ENCODE measurements at regions not wholly inside any gene's neighbourhood (a gene's known extent, or its start where the extent isn't known, plus 50 kb on each side); places are given as distances from the start of the nearest gene placed in this dataset.

- TF ChIP-seq SIN3A (IDR thresholded peaks at IDR 0.05; ENCODE audit: borderline replicate concordance, insufficient read depth, low read length) (no peak), FOXP2 (optimal IDR thresholded peaks at IDR 0.05; ENCODE audit: borderline replicate concordance, extremely low read depth, extremely low read length, insufficient read depth) (no peak), POLR2AphosphoS5 (IDR thresholded peaks at IDR 0.05; ENCODE audit: low read depth, low read length) (no peak), TAF1 (IDR thresholded peaks at IDR 0.05; ENCODE audit: borderline replicate concordance, insufficient read depth, low read length) (no peak)
- TF ChIP-seq, protein P1, sequence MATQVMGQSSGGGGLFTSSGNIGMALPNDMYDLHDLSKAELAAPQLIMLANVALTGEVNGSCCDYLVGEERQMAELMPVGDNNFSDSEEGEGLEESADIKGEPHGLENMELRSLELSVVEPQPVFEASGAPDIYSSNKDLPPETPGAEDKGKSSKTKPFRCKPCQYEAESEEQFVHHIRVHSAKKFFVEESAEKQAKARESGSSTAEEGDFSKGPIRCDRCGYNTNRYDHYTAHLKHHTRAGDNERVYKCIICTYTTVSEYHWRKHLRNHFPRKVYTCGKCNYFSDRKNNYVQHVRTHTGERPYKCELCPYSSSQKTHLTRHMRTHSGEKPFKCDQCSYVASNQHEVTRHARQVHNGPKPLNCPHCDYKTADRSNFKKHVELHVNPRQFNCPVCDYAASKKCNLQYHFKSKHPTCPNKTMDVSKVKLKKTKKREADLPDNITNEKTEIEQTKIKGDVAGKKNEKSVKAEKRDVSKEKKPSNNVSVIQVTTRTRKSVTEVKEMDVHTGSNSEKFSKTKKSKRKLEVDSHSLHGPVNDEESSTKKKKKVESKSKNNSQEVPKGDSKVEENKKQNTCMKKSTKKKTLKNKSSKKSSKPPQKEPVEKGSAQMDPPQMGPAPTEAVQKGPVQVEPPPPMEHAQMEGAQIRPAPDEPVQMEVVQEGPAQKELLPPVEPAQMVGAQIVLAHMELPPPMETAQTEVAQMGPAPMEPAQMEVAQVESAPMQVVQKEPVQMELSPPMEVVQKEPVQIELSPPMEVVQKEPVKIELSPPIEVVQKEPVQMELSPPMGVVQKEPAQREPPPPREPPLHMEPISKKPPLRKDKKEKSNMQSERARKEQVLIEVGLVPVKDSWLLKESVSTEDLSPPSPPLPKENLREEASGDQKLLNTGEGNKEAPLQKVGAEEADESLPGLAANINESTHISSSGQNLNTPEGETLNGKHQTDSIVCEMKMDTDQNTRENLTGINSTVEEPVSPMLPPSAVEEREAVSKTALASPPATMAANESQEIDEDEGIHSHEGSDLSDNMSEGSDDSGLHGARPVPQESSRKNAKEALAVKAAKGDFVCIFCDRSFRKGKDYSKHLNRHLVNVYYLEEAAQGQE (IDR thresholded peaks at IDR 0.05; ENCODE audit: insufficient read depth in 1 of 2, low read depth in 2 of 2, low read length in 2 of 2) = no peak
Measured at GRCh38 chr2:16291226-16291625, 350.9 kb downstream of the MYCN start.

GRCh38 chr2:16290311-16291020, 350.1 kb downstream of the MYCN start:
- no peak for TF ChIP-seq SIN3A (IDR thresholded peaks at IDR 0.05; ENCODE audit: borderline replicate concordance, insufficient read depth, low read length)
- no peak for TF ChIP-seq TAF1 (IDR thresholded peaks at IDR 0.05; ENCODE audit: borderline replicate concordance, insufficient read depth, low read length)
- no peak for TF ChIP-seq FOXP2 (optimal IDR thresholded peaks at IDR 0.05; ENCODE audit: borderline replicate concordance, extremely low read depth, extremely low read length, insufficient read depth)
- no peak for TF ChIP-seq POLR2AphosphoS5 (IDR thresholded peaks at IDR 0.05; ENCODE audit: low read depth, low read length)
- TF ChIP-seq, protein P1 (IDR thresholded peaks at IDR 0.05; ENCODE audit: insufficient read depth in 1 of 2, low read depth in 2 of 2, low read length in 2 of 2) = no peak

DNA sequence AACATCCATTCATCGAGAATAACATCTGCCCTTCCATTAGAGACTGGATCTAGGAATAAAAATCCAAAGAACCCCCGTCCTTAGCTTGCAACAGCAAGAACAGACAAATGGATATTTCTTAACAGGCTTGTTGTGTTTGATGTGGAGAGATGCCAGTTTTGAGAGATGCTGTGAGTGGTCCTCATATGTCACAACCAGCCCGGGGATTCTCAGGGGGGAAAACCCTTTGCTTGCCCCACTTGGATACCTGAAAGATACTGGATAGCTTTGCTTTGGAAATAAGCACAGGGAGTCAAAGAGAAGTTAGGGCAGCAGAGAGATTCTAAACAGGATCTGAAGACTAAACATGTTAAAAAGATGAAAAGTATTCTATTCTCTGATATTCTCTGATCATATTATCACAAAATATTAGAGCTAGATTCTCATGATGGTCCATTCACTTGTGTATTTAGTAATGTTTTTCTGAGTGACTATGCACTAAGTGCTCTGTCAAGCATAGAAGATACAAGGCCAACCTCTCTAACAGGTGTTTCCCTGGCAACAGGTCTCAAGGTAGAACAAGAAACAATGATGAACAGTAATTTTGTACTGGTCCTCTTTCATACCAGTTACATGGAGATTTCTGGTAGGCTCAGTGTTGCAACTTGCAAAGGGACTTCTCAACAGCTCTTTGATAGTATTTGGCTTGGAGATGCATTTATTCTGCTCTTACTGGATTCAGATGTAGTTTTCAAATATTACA, 348.2 kb downstream of the MYCN start:
- TF ChIP-seq TAF1 (IDR thresholded peaks at IDR 0.05; ENCODE audit: borderline replicate concordance, insufficient read depth, low read length) (no peak), POLR2AphosphoS5 (IDR thresholded peaks at IDR 0.05; ENCODE audit: low read depth, low read length) (no peak)

GRCh38 chr2:16287831-16288230, 347.5 kb downstream of the MYCN start:
- TF ChIP-seq POLR2AphosphoS5 (IDR thresholded peaks at IDR 0.05; ENCODE audit: low read depth, low read length) = no peak
- TF ChIP-seq TAF1 (IDR thresholded peaks at IDR 0.05; ENCODE audit: borderline replicate concordance, insufficient read depth, low read length) = no peak
- TF ChIP-seq FOXP2 (optimal IDR thresholded peaks at IDR 0.05; ENCODE audit: borderline replicate concordance, extremely low read depth, extremely low read length, insufficient read depth) = no peak
- no peak for TF ChIP-seq SIN3A (IDR thresholded peaks at IDR 0.05; ENCODE audit: borderline replicate concordance, insufficient read depth, low read length)
- TF ChIP-seq, protein P1 (IDR thresholded peaks at IDR 0.05; ENCODE audit: insufficient read depth in 1 of 2, low read depth in 2 of 2, low read length in 2 of 2) = no peak

GRCh38 chr2:16287281-16287680, 346.9 kb downstream of the MYCN start:
- TF ChIP-seq POLR2AphosphoS5 (IDR thresholded peaks at IDR 0.05; ENCODE audit: low read depth, low read length) = no peak
- TF ChIP-seq TAF1 (IDR thresholded peaks at IDR 0.05; ENCODE audit: borderline replicate concordance, insufficient read depth, low read length) = no peak
- TF ChIP-seq, protein P1 (IDR thresholded peaks at IDR 0.05; ENCODE audit: insufficient read depth in 1 of 2, low read depth in 2 of 2, low read length in 2 of 2) = no peak
- no peak for TF ChIP-seq FOXP2 (optimal IDR thresholded peaks at IDR 0.05; ENCODE audit: borderline replicate concordance, extremely low read depth, extremely low read length, insufficient read depth)
- TF ChIP-seq SIN3A (IDR thresholded peaks at IDR 0.05; ENCODE audit: borderline replicate concordance, insufficient read depth, low read length) = no peak
